Panc1 (cell line): ENCODE measurements at regions not wholly inside any gene's neighbourhood (a gene's known extent, or its start where the extent isn't known, plus 50 kb on each side); places are given as distances from the start of the nearest gene placed in this dataset.

Experiments used
- ATAC-seq: fragments of 200-7000 bp; cut with Tn5 transposase; 2 replicates; pipeline ENCODE4 v1.9.1; 2020; ENCODE audit warnings: mild to moderate bottlenecking, moderate library complexity
- BruUV-seq: library from RNA; stranded (reverse); fragments of 400-500 nt; replicated peaks from 2 replicates; lab custom pipeline; 2021; lab: Mats Ljungman, UMichigan
- CTCF ChIA-PET: fragments of 300-600 bp; sonication (Branson Sonifier 250); formaldehyde crosslinking; loops from one replicate; lab custom pipeline; 2022; ENCODE audit warnings: antibody characterized with exemption; lab: Charles Lee
- POLR2A ChIA-PET: fragments of 300-600 bp; sonication (Branson Sonifier 250); formaldehyde crosslinking; loops from one replicate; lab custom pipeline; 2022; ENCODE audit warnings: antibody characterized with exemption; lab: Charles Lee
- DNase-seq: peaks from one replicate; pipeline ENCODE4 v3.0.0-alpha.2; 2010; ENCODE audit warnings: low read depth, low spot score
- H3K27ac ChIP-seq: 2 replicates; pipeline ENCODE4 v1.5.1; 2011; ENCODE audit warnings: mild to moderate bottlenecking, low read length, inconsistent platforms
- H3K27me3 ChIP-seq: fragments of 200-500 bp; sonication (Bioruptor generic); 2 replicates; pipeline ENCODE4 v1.6.0; 2014; ENCODE audit warnings: low read length, inconsistent platforms; ENCODE audit not compliant: control insufficient read depth, insufficient read depth
- H3K36me3 ChIP-seq: fragments of 200-500 bp; sonication (Bioruptor generic); 2 replicates; pipeline ENCODE4 v1.5.1; 2014; ENCODE audit warnings: inconsistent platforms, mild to moderate bottlenecking, low read length, moderate library complexity; ENCODE audit not compliant: control insufficient read depth, insufficient read depth
- H3K4me1 ChIP-seq: 2 replicates; pipeline ENCODE4 v1.5.1; 2011; ENCODE audit warnings: inconsistent platforms, mild to moderate bottlenecking, low read length, moderate library complexity; ENCODE audit not compliant: control insufficient read depth, insufficient read depth
- H3K4me3 ChIP-seq, 2 experiments: 2 replicates each; pipeline ENCODE4 v1.5.1; 2011 to 2012; ENCODE audit warnings: low read depth in 2 of 2, low read length in 2 of 2, mild to moderate bottlenecking in 2 of 2, inconsistent platforms in 1 of 2, moderate library complexity in 1 of 2
- H3K9me3 ChIP-seq: fragments of 200-500 bp; sonication (Bioruptor generic); 2 replicates; pipeline ENCODE4 v1.5.1; 2014; ENCODE audit warnings: low read depth, mild to moderate bottlenecking, inconsistent platforms, low read length, moderate library complexity; ENCODE audit not compliant: control insufficient read depth, insufficient read depth
- POLR2AphosphoS5 ChIP-seq: IDR thresholded peaks from 2 replicates; pipeline ENCODE4 v1.6.1; 2012; ENCODE audit warnings: mild to moderate bottlenecking, low read depth, low read length, moderate library complexity
- SIN3A ChIP-seq: IDR thresholded peaks from 2 replicates; pipeline ENCODE4 v1.6.1; 2012; ENCODE audit warnings: low read depth, mild to moderate bottlenecking, low read length, moderate library complexity, borderline replicate concordance; ENCODE audit not compliant: insufficient read depth
- TCF7L2 ChIP-seq: IDR thresholded peaks from 2 replicates; pipeline ENCODE4 v1.6.1; 2011; ENCODE audit warnings: mild to moderate bottlenecking, low read depth, low read length, inconsistent platforms
- in situ Hi-C: cut with HindIII; loops from 2 replicates; pipeline ENCODE4 v1.10.0; 2016; ENCODE audit warnings: low sequenced_read_pairs, low pct_unique_long_range_greater_than_20kb
- intact Hi-C: fragments of 100-400 bp; cut with micrococcal nuclease; formaldehyde crosslinking; loops from one replicate; pipeline ENCODE4 v1.10.0; 2022; ENCODE audit not compliant: unreplicated experiment
- TF ChIP-seq, protein P1 (sequence below), 2 experiments: IDR thresholded peaks; 2 replicates each; pipeline ENCODE4 v1.6.1; 2011 to 2012; ENCODE audit warnings: low read depth in 2 of 2, control low read depth in 1 of 2, low read length in 1 of 2, mild to moderate bottlenecking in 1 of 2, moderate library complexity in 1 of 2; ENCODE audit not compliant: insufficient read depth in 1 of 2
- TF ChIP-seq, protein P2 (sequence below): fragments of 450-650 bp; IDR thresholded peaks from 2 replicates; pipeline ENCODE4 v1.5.1; 2017; ENCODE audit warnings: mild to moderate bottlenecking

DNA sequence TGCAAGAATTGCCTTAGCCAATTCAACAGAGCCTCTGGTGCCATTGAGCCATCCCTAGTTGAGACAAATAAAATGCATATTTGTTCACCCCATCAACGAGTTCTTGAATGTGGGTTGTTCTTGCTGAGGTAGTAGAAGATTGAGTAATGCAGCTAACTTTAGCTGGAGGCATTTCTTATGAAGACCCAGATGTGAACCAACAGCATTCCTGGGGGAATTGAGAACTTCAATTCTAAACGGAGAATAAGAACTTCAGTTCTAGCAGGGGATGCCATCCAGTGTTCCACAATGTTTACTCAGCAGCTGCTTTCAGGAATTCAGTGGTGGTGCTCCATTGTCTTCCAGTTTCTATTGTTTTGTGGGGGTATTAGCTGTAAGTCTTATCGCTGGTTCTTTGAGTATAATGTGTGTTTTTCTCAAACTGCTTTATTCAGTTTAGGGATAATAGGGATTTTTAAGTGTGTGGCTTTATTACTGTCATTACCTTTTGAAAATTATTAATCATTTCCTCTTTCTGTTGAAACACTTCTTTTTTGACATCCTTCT, 1968.2 kb upstream of the NUDT12 start:
- Histone ChIP-seq H3K9me3 (peaks cover 7% of the 10 kb centered on the region; the same call in 1 of the 2 replicates), H3K4me1 (no peaks in the 10 kb centered on the region), H3K4me3 (no peak overlapping the region), H3K27me3 (no peaks in the 10 kb centered on the region), H3K27ac (no peak overlapping the region), H3K36me3 (no peaks in the 10 kb centered on the region)
- ATAC-seq (no peak), DNase-seq (no peak)
- no TSS peak for BruUV-seq
- intact Hi-C loops (no loop called here), in situ Hi-C loops (no loop called here)
- POLR2A ChIA-PET: no interaction called here
- TF ChIP-seq POLR2AphosphoS5: no peak
- TF ChIP-seq, protein P1, sequence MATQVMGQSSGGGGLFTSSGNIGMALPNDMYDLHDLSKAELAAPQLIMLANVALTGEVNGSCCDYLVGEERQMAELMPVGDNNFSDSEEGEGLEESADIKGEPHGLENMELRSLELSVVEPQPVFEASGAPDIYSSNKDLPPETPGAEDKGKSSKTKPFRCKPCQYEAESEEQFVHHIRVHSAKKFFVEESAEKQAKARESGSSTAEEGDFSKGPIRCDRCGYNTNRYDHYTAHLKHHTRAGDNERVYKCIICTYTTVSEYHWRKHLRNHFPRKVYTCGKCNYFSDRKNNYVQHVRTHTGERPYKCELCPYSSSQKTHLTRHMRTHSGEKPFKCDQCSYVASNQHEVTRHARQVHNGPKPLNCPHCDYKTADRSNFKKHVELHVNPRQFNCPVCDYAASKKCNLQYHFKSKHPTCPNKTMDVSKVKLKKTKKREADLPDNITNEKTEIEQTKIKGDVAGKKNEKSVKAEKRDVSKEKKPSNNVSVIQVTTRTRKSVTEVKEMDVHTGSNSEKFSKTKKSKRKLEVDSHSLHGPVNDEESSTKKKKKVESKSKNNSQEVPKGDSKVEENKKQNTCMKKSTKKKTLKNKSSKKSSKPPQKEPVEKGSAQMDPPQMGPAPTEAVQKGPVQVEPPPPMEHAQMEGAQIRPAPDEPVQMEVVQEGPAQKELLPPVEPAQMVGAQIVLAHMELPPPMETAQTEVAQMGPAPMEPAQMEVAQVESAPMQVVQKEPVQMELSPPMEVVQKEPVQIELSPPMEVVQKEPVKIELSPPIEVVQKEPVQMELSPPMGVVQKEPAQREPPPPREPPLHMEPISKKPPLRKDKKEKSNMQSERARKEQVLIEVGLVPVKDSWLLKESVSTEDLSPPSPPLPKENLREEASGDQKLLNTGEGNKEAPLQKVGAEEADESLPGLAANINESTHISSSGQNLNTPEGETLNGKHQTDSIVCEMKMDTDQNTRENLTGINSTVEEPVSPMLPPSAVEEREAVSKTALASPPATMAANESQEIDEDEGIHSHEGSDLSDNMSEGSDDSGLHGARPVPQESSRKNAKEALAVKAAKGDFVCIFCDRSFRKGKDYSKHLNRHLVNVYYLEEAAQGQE (IDR thresholded peaks at IDR 0.05; ENCODE audit: insufficient read depth in 1 of 2, low read depth in 2 of 2, low read length in 1 of 2): no peak
- TF ChIP-seq, protein P2, sequence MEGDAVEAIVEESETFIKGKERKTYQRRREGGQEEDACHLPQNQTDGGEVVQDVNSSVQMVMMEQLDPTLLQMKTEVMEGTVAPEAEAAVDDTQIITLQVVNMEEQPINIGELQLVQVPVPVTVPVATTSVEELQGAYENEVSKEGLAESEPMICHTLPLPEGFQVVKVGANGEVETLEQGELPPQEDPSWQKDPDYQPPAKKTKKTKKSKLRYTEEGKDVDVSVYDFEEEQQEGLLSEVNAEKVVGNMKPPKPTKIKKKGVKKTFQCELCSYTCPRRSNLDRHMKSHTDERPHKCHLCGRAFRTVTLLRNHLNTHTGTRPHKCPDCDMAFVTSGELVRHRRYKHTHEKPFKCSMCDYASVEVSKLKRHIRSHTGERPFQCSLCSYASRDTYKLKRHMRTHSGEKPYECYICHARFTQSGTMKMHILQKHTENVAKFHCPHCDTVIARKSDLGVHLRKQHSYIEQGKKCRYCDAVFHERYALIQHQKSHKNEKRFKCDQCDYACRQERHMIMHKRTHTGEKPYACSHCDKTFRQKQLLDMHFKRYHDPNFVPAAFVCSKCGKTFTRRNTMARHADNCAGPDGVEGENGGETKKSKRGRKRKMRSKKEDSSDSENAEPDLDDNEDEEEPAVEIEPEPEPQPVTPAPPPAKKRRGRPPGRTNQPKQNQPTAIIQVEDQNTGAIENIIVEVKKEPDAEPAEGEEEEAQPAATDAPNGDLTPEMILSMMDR: no peak
- no peak for TF ChIP-seq TCF7L2
- TF ChIP-seq SIN3A: no peak
- CTCF ChIA-PET: no interaction called here

DNA sequence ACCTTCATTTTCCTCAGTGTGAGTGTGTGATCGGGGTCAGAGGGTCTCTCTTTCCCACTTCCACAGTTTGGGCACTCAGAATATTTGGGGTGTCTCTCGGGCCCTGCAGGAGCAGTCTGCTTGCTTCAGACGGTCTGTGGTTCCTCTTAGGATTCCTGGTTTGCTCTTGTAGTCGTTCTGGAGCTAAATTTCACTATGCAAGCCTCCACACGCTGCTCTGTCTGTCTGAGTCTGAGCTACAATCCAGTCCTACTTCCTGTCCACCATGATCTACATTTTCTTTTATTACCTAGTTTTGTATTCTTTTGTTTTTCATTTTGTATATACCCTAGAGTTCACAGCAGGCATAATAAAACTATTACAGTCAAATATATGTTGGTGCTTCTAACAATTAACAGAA, 1967.3 kb upstream of the NUDT12 start:
- H3K4me3 ChIP-seq: no peak overlapping the region
- DNase-seq (no peak), ATAC-seq (no peak)
- CTCF ChIA-PET: no interaction called here
- intact Hi-C loops: no loop called here
- no TSS peak for BruUV-seq
- H3K36me3 ChIP-seq: no peaks in the 10 kb centered on the region
- no peak overlapping the region for H3K27ac ChIP-seq
- in situ Hi-C loops: no loop called here
- TF ChIP-seq TCF7L2 (no peak), POLR2AphosphoS5 (no peak), SIN3A (no peak)
- TF ChIP-seq, protein P2: no peak
- TF ChIP-seq, protein P1 (IDR thresholded peaks at IDR 0.05; ENCODE audit: insufficient read depth in 1 of 2, low read depth in 2 of 2, low read length in 1 of 2): no peak
- POLR2A ChIA-PET: interaction anchor here (0.6 kb wide), 1 partner anchor 1135 kb away, joined by 16 read pairs; no protein-coding TSS in a partner anchor
- no peaks in the 10 kb centered on the region for H3K27me3 ChIP-seq
- peaks cover 7% of the 10 kb centered on the region; the same call in 1 of the 2 replicates for H3K9me3 ChIP-seq
- H3K4me1 ChIP-seq: no peaks in the 10 kb centered on the region
